ENCODE measurements at regions not wholly inside any gene's neighbourhood (a gene's known extent, or its start where the extent isn't known, plus 50 kb on each side); places are given as distances from the start of the nearest gene placed in this dataset.

GRCh38 chr1:8077120-8077573, 51.0 kb upstream of the ERRFI1 start:
- ChIA-PET CTCF (no interaction called here), POLR2A (interaction anchor here in 1 of 2 donors (0.6 kb wide), 1 partner anchor 549 kb away, joined by 7 read pairs; no protein-coding TSS in a partner anchor)
- H3K36me3 Mint-ChIP-seq = no peaks in the 10 kb centered on the region
- DNase-seq (no peak), ATAC-seq (replicated peaks in 1 of 4) (no peak)
- Histone ChIP-seq H3K4me3 (ENCODE audit: control insufficient read depth in 1 of 2, extremely low read depth in 1 of 2, low read length in 1 of 2) (no peak overlapping the region), H3K36me3 (ENCODE audit: control insufficient read depth in 2 of 2, extremely low read depth in 1 of 2, insufficient read depth in 1 of 2, low read length in 1 of 2) (no peaks in the 10 kb centered on the region), H3K27ac (ENCODE audit: low read length) (no peak overlapping the region), H3K9me3 (no peaks in the 10 kb centered on the region), H3K27me3 (replicated peaks in 1 of 2; ENCODE audit: control insufficient read depth in 2 of 2, extremely low read depth in 1 of 2, insufficient read depth in 2 of 2, low read length in 1 of 2) (peaks cover 0 to 3% of the 10 kb centered on the region in 2 experiments), H3K4me1 (ENCODE audit: control insufficient read depth in 1 of 2, extremely low read depth in 1 of 2, insufficient read depth in 2 of 2, low read length in 2 of 2) (no peaks in the 10 kb centered on the region)
- no peaks in the 10 kb centered on the region for H3K4me1 Mint-ChIP-seq
- H3K9me3 Mint-ChIP-seq = no peaks in the 10 kb centered on the region
- H3K27me3 Mint-ChIP-seq = peaks cover 6 to 8% of the 10 kb centered on the region in 2 donors
- no peak overlapping the region for H3K4me3 Mint-ChIP-seq
- H3K27ac Mint-ChIP-seq = no peak overlapping the region
- WGBS (ENCODE audit: insufficient coverage) = 89% methylated on average over 3 of the region's 8 CpGs

GRCh38 chr1:8076176-8076575, 50.1 kb upstream of the ERRFI1 start:
- no CpG with 5 or more reads among the region's 4 CpGs for WGBS (ENCODE audit: insufficient coverage)
- H3K27me3 ChIP-seq (replicated peaks in 1 of 2; ENCODE audit: control insufficient read depth in 2 of 2, extremely low read depth in 1 of 2, insufficient read depth in 2 of 2, low read length in 1 of 2) = peaks cover 0 to 3% of the 10 kb centered on the region in 2 experiments
- Mint-ChIP-seq H3K9me3 (no peaks in the 10 kb centered on the region), H3K4me1 (no peaks in the 10 kb centered on the region), H3K36me3 (no peaks in the 10 kb centered on the region), H3K27ac (no peak overlapping the region), H3K4me3 (no peak overlapping the region), H3K27me3 (peaks cover 6 to 13% of the 10 kb centered on the region in 2 donors)
- CTCF ChIA-PET = interaction anchor here in 1 of 2 donors (0.6 kb wide), 1 partner anchor 407 kb away, joined by 5 read pairs; no protein-coding TSS in a partner anchor
- no peak overlapping the region for H3K27ac ChIP-seq (ENCODE audit: low read length)
- DNase-seq = no peak
- ATAC-seq (replicated peaks in 1 of 4) = no peak
- H3K9me3 ChIP-seq = no peaks in the 10 kb centered on the region
- no peaks in the 10 kb centered on the region for H3K36me3 ChIP-seq (ENCODE audit: control insufficient read depth in 2 of 2, extremely low read depth in 1 of 2, insufficient read depth in 1 of 2, low read length in 1 of 2)
- POLR2A ChIA-PET = no interaction called here
- no peaks in the 10 kb centered on the region for H3K4me1 ChIP-seq (ENCODE audit: control insufficient read depth in 1 of 2, extremely low read depth in 1 of 2, insufficient read depth in 2 of 2, low read length in 2 of 2)
- H3K4me3 ChIP-seq (ENCODE audit: control insufficient read depth in 1 of 2, extremely low read depth in 1 of 2, low read length in 1 of 2) = no peak overlapping the region
